ENCODE measurements at regions not wholly inside any gene's neighbourhood (a gene's known extent, or its start where the extent isn't known, plus 50 kb on each side); places are given as distances from the start of the nearest gene placed in this dataset.

GRCh38 chr22:27186643-27187042 lies 529.3 kb downstream of the MIAT start:
- Mint-ChIP-seq H3K27me3 (ENCODE audit: insufficient read depth, unreplicated experiment) (no peaks in the 10 kb centered on the region), H3K27ac (ENCODE audit: low read depth, unreplicated experiment) (no peak overlapping the region), H3K4me1 (ENCODE audit: insufficient read depth, unreplicated experiment) (no peaks in the 10 kb centered on the region), H3K4me3 (ENCODE audit: unreplicated experiment) (no peak overlapping the region), H3K9me3 (ENCODE audit: unreplicated experiment) (no peaks in the 10 kb centered on the region), H3K36me3 (ENCODE audit: insufficient read depth, unreplicated experiment) (no peaks in the 10 kb centered on the region)
- ChIA-PET CTCF (no interaction called here), POLR2A (no interaction called here)
- TF ChIP-seq CTCF (IDR thresholded peaks at IDR 0.05; ENCODE audit: unreplicated experiment): no peak
- no TSS peak for BruUV-seq (replicated peaks)
- intact Hi-C loops (cut with micrococcal nuclease): no loop called here
- DNase-seq (ENCODE audit: unreplicated experiment): no peak

GRCh38 chr22:27192135-27192829 lies 534.9 kb downstream of the MIAT start:
- no peak for DNase-seq (ENCODE audit: unreplicated experiment)
- Mint-ChIP-seq H3K27ac (ENCODE audit: low read depth, unreplicated experiment) (no peak overlapping the region), H3K27me3 (ENCODE audit: insufficient read depth, unreplicated experiment) (no peaks in the 10 kb centered on the region), H3K4me3 (ENCODE audit: unreplicated experiment) (no peak overlapping the region), H3K36me3 (ENCODE audit: insufficient read depth, unreplicated experiment) (no peaks in the 10 kb centered on the region), H3K9me3 (ENCODE audit: unreplicated experiment) (peaks cover under 1% of the 10 kb centered on the region), H3K4me1 (ENCODE audit: insufficient read depth, unreplicated experiment) (peaks cover 7% of the 10 kb centered on the region)
- POLR2A ChIA-PET: no interaction called here
- intact Hi-C loops (cut with micrococcal nuclease): no loop called here
- no TSS peak for BruUV-seq (replicated peaks)
- TF ChIP-seq CTCF (IDR thresholded peaks at IDR 0.05; ENCODE audit: unreplicated experiment): no peak
- CTCF ChIA-PET: interaction anchor here (0.5 to 0.6 kb wide), 3 partner anchors 322 to 864 kb away, joined by 3 to 5 read pairs (median 3); no protein-coding TSS in a partner anchor

- intact Hi-C loops (cut with micrococcal nuclease): no loop called here
- Mint-ChIP-seq H3K4me1 (ENCODE audit: insufficient read depth, unreplicated experiment) (peaks cover 8% of the 10 kb centered on the region), H3K27me3 (ENCODE audit: insufficient read depth, unreplicated experiment) (no peaks in the 10 kb centered on the region), H3K36me3 (ENCODE audit: insufficient read depth, unreplicated experiment) (no peaks in the 10 kb centered on the region), H3K9me3 (ENCODE audit: unreplicated experiment) (peaks cover 9% of the 10 kb centered on the region), H3K27ac (ENCODE audit: low read depth, unreplicated experiment) (no peak overlapping the region), H3K4me3 (ENCODE audit: unreplicated experiment) (no peak overlapping the region)
- ChIA-PET POLR2A (no interaction called here), CTCF (interaction anchor here (0.5 kb wide), 1 partner anchor 323 kb away, joined by 3 read pairs; no protein-coding TSS in a partner anchor)
- TF ChIP-seq CTCF (IDR thresholded peaks at IDR 0.05; ENCODE audit: unreplicated experiment): no peak
- no TSS peak for BruUV-seq (replicated peaks)
- no peak for DNase-seq (ENCODE audit: unreplicated experiment)
Observed at GRCh38 chr22:27193215-27193614, 535.8 kb downstream of the MIAT start.

GRCh38 chr22:27193636-27194035 lies 536.2 kb downstream of the MIAT start:
- TF ChIP-seq CTCF (IDR thresholded peaks at IDR 0.05; ENCODE audit: unreplicated experiment): no peak
- H3K27ac Mint-ChIP-seq (ENCODE audit: low read depth, unreplicated experiment): peak overlapping the region; percentile 39

More at GRCh38 chr22:27193636-27194035, 536.2 kb downstream of the MIAT start:
- BruUV-seq (replicated peaks): no TSS peak
- intact Hi-C loops (cut with micrococcal nuclease): no loop called here
- CTCF ChIA-PET: no interaction called here
- peaks cover 12% of the 10 kb centered on the region for H3K4me1 Mint-ChIP-seq (ENCODE audit: insufficient read depth, unreplicated experiment)
- H3K9me3 Mint-ChIP-seq (ENCODE audit: unreplicated experiment): peaks cover 9% of the 10 kb centered on the region
- POLR2A ChIA-PET: no interaction called here
- no peak for DNase-seq (ENCODE audit: unreplicated experiment)
- H3K4me3 Mint-ChIP-seq (ENCODE audit: unreplicated experiment): no peak overlapping the region
- H3K27me3 Mint-ChIP-seq (ENCODE audit: insufficient read depth, unreplicated experiment): no peaks in the 10 kb centered on the region
- no peaks in the 10 kb centered on the region for H3K36me3 Mint-ChIP-seq (ENCODE audit: insufficient read depth, unreplicated experiment)
